HG02763 (cell line): ENCODE measurements at regions not wholly inside any gene's neighbourhood (a gene's known extent, or its start where the extent isn't known, plus 50 kb on each side); places are given as distances from the start of the nearest gene placed in this dataset.
A peak's percentile ranks its signal among the peaks of the same experiment; 100 is the strongest.
"Not testable (repeated sequence)": the region's sequence is repeated elsewhere in the genome, so short reads cannot be mapped to it uniquely, and the experiment has no call there.

Source experiments
- ATAC-seq: cut with Tn5 transposase; IDR thresholded peaks from one replicate; pipeline ENCODE4 v1.9.1; 2021; ENCODE audit warnings: mild to moderate bottlenecking, moderate library complexity; ENCODE audit not compliant: unreplicated experiment

DNA sequence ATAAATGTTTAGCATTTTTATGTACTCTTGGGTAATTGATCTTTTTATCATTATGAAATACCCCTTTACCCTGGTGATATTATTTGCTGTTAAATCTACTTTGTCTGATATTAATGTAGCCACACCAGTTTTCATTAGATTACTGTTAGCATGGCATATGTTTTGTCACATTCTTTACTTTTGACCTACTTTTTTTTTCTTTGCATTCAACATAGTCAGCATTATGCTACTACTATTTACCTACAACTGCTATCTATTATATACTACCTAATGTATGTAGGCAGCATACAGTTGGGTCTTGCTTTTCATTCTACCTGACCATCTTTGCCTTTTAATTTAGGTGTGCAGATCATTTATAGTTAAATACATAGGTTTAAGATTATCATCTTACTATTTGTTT lies 1429.6 kb upstream of the ALCAM start:
- no peak for ATAC-seq

- ATAC-seq = no peak
Measured at GRCh38 chr3:103947062-103947461, 1419.6 kb upstream of the ALCAM start.

GRCh38 chr3:103949693-103950092 lies 1417.0 kb upstream of the ALCAM start:
- no peak for ATAC-seq

DNA sequence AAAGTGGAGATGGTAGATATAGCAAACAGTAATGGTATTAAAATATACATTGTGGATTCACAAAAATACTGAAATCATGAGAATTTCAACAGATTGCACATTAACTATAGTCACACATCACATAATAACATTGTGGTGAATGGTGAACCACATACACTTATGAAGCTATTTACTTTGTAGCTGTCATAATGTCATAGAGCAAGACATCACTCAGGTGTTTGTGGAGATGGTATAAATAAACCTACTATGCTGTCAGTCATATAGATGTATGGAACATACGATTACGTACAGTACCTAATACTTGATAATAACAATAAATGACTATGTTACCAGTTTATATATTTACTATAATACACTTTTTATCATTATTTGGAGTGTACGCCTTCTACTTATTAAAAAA lies 1416.0 kb upstream of the ALCAM start:
- ATAC-seq = no peak

DNA sequence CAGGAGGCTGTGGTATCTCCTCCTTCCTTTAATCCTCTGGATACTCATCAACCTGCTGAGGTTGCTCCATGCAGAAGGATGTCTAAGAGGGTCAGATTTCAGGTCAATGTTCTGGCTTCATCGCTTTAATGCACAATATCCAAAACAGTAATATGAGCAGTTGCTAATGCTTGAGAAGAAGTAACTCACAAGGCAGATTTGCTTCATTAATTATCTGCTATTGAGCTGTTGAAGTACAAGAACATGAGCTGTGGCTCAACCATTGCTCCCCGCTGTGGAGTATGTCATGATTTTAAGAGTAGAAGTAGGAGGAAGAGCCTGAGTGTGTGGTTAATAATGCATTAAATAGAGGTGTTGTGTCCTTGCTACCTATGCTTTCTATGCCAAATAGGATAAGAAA lies 1412.9 kb upstream of the ALCAM start:
- no peak for ATAC-seq

GRCh38 chr3:103960819-103961218 lies 1405.9 kb upstream of the ALCAM start:
- no peak for ATAC-seq

GRCh38 chr3:103963599-103963998 lies 1403.1 kb upstream of the ALCAM start:
- ATAC-seq = no peak

- ATAC-seq = no peak
Measured at GRCh38 chr3:103965764-103966163, 1400.9 kb upstream of the ALCAM start.

GRCh38 chr3:103966749-103967148 lies 1400.0 kb upstream of the ALCAM start:
- ATAC-seq = no peak

DNA sequence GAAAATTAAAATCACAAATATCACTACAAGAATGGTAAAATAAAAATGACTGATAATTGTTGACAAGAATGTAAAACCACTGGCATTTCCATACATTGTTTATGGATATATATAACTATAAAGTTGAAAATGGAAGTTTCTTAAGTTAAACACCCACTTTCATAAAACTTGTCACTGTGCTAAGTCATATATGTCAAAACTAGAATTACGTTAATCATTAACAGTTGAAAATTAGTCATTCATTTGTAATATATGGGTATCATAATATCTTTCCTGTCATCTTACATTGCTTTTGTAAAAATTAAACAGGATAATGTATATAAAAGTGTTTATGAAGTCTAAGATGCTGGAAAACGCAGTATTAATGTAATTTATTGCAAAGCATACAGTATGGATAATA lies 1398.6 kb upstream of the ALCAM start:
- ATAC-seq = peak; percentile 54

- ATAC-seq = peak; percentile 96
Measured at GRCh38 chr3:103968751-103969150, 1398.0 kb upstream of the ALCAM start.

GRCh38 chr3:103976931-103977339 lies 1389.8 kb upstream of the ALCAM start:
- ATAC-seq = peak; percentile 88

DNA sequence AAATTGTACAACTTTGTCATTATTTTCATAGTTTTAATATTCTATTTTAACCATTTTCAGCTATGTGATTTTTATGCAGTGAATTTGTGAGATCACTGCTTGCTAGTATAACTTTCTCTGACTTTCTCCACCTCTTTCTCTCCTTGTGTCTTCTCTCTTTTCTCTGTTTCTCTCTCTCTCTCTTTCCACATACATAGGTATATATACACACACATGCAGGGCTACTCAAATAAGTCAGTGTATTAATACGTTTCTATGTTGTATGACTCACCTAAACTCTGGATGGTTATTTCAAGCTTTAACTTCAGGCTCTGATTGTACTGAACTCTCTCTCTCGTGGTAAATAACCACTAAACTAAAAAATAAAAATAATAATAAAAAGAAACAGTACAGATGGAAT lies 1389.3 kb upstream of the ALCAM start:
- no peak for ATAC-seq

DNA sequence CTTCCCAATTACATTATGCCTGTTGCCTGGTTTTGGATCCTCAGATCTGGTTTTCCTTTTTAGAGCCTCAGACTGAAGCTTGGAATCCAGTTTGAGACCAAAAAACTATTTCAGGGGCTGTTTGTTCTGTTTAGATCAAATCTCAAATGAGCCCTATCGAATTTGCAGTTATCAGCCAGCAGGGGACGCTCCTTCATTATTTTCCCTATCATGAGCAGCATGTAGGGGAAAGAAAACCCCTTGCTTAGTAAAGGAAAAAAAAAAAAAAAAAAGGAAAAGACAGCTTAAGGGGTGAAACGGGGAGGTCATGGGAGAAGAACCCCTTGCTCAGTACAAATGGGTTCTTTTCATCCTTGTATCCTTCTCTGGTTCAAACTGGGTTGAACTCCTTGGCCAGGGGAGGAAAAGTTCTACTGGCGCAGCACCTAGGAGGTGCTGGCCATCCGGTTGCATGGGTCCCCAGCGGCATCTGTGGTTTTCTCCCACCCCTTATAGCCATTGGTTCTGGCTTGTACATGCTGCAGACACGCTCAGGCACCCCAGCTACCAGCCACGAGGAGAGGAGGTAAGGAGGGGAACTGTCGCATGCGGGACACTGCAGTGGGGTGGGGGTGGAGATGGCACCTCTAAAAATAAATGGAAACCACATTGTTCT lies 1375.1 kb upstream of the ALCAM start:
- ATAC-seq = no peak

DNA sequence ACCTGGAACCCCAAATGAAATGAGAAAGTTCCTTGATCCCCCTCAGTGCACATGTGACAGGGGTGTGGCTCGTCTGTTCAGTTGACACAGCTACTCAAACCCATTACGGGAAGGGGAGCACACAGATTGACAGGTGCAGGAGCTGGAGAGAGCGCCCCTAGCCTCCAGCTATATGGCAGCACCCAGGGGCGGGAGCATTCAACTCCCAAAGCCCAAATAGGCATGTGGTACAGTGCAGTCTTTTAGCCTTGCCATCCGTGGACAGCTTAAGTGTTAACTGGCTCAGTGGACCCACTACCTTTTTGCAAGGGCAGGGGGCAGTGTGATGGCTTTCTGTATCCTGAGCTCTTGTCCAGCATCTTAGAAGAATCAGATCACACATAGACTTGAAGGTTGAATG lies 1374.2 kb upstream of the ALCAM start:
- no peak for ATAC-seq

- no peak for ATAC-seq
Measured at GRCh38 chr3:104004956-104005355, 1361.8 kb upstream of the ALCAM start.

DNA sequence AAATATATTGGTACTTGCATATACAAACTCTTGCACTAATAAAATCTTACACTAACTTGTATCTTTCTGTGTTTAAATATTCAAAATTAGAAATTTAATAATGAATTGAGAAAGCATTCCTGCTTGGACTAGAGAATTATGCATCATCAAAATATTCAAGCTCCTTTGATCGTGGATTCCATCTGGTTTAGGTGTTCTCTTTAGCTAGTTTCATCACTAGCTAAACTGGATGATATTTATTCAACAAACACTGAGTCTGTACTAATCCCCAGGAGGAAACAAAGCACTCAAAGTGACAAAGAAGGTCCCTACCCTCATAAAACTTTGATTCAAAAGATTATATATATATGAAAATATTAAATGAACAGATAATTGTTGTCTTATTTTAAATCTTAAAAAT lies 1360.9 kb upstream of the ALCAM start:
- no peak for ATAC-seq

- no peak for ATAC-seq
Measured at GRCh38 chr3:104018541-104018940, 1348.2 kb upstream of the ALCAM start.

GRCh38 chr3:104031598-104031997 lies 1335.1 kb upstream of the ALCAM start:
- no peak for ATAC-seq

- no peak for ATAC-seq
Measured at GRCh38 chr3:104032283-104032682, 1334.4 kb upstream of the ALCAM start.

DNA sequence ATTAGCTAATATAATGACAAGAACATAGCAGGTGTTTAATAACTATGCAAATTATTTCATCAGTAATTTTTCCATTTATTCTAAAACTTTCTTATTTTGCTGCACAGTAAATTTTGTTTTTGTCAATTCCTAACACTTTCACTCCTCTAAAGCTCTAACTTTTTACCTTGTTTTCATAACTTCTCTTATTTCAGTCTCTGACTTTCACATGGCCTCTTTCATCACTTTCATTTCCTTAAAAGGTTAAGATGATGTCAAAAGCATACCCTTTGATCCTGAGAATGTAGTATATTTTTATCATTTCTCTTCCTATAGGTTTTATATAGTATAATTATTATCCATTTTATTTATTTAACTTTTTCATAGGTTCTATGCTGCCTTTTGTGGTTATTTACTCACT lies 1325.8 kb upstream of the ALCAM start:
- ATAC-seq = no peak

DNA sequence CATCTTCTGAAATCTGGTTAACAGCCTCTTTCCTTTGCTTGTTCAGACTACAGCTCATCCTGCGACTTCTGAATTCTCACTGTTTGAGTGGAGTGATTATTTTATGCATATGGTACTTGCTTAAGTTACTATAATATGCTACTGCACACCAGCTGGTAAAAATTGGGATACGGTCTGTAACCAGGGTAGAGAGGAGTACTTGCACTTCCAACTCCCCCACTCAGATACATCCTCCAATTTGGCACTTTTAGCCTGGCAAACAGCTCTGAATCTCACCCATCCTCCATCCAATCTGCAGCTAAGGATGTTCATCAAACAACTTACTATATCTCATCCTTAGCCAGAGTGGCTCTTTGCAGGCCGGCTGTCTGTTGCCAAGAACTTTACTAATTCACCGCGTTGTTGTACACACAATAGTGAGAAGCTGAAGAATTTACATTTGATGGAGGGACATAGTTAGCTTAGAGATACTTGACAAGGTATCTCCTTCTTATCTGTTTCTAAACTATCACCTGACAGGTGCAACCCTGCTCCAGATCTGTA lies 1323.6 kb upstream of the ALCAM start:
- not testable (repeated sequence) for ATAC-seq

DNA sequence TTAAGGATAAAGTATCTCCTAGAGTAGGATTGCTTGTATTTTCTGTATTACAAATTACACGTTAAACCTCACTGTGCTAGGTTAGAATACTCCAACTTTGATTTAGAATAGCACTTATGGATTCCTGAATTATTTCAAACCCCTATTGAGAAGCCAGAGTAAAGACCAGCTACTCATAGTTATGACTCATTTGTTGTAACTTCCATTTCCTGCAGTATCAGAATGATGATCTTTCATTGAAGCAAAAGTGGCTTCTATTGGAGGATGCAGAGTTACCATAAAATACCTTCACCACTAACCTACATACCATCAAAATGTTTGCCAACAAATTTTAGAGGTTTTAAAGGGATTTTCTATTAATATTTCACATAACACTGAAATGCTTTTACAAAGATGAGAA lies 1322.7 kb upstream of the ALCAM start:
- no peak for ATAC-seq
